Colon (tissue), 2 donors: ENCODE measurements at regions not wholly inside any gene's neighbourhood (a gene's known extent, or its start where the extent isn't known, plus 50 kb on each side); places are given as distances from the start of the nearest gene placed in this dataset.

ENCODE experiments used
- FAIRE-seq: peaks from 2 replicates; lab custom pipeline; 2012; peaks lifted over from hg19 to GRCh38; lab: Jason Lieb, UNC
- donor health status: control.
- donor health status: control.

DNA sequence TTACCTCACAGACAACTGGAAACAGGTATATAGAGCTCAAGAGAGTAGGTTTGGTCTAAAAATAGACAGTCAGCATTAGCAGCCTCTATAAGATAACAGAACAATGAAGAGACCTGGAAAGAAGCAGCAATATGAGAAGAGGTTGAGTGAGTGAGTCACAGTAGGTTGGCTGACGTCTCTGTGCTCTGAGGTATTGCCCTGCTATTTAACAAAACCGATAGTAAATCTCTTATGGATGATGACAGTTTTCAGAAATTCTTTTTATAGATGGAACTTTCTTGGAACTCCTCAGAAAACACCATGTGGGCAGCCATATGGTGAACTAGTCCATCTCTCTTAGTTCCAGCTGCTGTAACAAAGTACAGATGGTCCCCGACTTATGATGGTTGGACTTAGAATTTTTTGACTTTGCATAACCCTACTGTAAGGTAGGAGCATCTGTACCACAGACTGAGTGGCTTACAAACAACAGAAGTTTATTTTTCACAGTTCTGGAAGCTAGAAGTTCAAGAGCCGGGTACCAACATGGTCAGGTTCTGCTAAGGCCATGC, 123.5 kb downstream of the MBD2 start:
- FAIRE-seq: no peak

DNA sequence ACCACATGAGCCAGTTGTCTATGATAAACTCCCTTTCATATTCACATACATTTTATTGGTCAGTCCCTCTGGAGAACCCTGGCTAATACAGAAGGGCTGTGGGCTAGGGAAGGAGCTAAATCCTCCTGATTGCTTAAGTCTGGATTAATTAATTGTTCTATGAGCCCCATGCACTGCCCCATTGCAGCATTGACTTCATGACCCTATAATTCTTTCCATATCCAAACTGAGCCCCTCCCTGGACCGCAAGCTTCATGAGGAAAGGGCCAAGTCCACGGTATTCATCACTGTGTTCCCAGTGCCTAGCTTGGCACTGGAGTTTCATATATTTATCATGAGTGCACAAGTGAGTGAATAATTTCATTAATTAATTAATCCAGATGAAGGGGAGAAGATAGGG, 124.0 kb downstream of the MBD2 start:
- FAIRE-seq: no peak

DNA sequence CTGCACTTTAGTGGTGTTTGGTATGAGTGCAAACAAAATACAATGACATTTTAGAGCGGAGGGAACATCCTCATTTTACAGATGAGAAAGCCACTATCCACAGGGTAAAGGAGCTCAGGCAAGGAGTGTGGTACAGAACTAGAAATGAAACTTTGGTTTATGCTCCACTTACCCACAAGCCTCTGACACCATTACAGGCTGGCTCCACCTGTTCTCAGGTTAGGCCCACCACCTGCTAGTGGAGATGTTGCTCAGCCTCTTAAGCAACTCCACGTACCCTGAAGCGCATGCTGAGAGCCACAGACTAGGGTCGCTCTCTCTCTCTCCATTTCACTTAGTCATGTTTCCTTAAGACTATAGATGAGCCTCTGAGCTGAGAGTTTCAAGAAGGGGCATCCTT, 130.0 kb downstream of the MBD2 start:
- FAIRE-seq: no peak

DNA sequence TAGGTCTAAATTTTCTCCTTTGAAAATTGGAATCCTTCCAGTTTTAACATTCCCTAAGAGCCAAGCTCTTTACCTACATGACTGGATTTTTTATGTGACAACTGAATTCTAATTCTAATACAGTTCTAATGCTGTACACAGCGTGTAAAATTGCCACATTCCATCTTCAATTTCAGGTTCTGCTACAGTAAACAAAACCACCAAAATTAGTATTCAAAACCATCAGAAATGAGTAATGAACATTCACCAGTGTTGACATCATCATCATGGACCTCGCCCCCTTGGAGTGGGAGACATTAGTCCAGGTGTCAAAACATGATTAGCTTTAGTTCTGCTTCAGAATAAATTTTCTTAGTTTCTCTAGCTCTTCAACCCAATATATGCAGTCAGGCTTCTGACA, 133.6 kb downstream of the MBD2 start:
- FAIRE-seq: no peak

DNA sequence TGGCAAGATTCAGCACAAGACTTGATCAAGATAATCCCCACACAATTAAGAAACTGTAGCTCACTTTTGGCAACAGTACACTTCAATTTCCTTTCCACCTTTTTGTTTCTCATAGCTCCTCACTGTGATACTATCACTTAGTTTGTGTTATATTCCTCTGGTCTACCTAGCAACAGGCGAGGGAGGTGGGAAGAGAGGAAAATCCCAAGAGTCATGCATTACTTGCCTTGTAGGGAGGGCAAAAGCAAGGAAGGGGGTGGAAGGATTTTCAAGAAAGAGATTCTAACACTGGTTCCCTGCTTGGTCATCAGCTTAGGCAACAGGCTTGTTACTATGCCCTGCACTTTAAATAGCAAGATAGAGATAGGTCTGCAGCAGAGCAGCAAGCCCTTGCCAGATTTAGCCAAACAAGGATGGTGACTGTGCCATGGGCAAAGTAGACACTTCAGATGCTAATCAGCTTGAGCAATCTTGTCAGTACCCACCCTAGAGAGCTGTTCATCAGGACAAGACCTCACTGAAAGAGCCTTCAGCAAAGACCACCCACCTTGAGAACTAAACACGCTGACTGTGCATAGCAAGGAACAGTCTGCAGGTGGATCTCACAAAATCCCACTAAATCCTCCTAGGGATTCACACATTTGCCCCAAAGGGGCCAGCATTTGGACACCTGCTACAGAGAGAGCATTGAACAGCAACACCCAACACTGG, 134.6 kb downstream of the MBD2 start:
- FAIRE-seq: no peak

DNA sequence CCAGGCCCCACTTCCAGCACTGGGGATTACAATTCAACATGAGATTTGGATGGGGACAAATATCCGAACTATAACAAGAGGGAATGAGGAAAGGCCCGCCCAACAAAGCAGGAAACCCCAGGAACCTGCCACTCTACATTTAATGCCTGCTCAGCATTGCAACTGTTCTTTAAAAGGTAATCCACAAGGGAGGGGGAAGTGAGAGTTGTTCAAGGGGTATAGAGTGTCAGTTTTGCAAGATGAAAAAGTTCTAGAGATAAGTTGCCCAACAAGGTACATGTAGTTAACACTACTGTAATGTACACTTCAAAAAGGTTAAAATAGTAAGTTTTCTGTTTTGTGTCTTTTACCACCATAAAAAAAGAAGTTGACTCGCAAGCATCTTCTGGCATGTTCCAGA, 137.6 kb downstream of the MBD2 start:
- no peak for FAIRE-seq

DNA sequence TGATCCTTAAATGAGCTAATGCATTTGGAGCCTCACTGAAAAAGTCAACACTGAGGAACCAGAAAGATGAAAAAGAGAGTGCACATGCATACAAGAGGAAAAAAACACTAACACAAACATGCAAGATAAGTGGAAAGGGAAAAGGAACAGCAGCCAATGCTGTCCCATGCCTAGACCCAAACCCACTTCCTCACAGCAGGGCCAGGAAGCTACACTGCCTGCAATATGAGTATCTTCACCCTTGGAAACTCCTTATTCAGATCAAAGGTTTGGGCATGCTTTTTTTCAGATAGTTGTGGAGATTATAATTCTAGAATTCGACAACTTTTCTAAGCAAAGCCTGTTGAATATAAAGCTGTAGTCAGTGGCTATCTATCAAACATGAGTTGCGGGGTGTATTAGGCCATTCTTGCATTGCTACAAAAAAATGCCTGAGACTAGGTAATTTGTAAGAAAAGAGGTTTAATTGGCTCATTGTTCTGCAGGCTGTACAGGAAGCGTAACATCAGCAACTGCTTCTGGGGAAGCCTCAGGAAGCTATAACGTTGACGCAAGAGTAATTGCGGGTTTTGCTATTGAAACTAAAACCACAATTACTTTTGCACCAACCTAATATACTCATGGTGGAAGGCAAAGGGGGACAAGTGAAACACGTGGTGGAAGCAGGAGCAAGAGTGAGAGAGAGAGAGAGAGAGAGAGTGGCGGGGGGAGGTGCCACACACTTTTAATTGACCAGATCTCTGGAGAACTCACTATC, 138.2 kb downstream of the MBD2 start:
- FAIRE-seq: no peak

DNA sequence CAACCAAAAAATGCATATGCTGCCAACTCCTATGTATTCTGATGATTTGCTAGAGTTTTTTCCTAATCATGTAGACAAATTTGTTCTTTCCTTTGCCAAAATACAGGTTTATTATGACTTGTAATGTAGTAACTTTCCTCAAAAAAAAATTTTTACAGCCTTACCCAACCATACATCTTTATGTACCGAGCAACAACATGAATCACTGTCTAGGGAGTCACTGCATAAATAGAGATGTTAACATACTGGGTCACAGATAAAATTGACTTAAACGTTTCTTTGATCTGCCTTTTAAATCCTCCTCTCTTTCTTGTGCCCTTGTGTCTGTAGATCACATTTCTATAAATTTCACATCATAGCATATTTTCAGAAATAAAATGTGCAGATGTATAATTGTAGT, 143.6 kb downstream of the MBD2 start:
- no peak for FAIRE-seq

DNA sequence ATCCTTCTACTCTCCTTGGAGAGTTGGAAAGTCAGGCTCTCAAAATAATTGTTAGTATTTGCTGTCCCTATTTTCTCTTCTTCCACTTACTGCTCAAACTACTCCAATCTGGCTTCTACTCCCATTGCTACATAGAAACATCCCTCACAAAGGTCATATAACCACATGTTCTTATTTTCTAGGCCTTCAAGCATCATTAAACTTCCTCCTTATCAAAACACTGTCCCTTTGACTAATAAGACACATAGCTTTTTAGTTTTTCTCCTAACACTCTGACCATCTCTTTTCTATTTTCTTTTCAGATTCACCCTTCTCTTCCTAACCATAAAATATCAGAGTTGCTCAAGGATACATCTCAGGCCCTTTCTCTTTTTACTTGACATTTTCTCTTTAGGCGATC, 148.3 kb downstream of the MBD2 start:
- FAIRE-seq: no peak

DNA sequence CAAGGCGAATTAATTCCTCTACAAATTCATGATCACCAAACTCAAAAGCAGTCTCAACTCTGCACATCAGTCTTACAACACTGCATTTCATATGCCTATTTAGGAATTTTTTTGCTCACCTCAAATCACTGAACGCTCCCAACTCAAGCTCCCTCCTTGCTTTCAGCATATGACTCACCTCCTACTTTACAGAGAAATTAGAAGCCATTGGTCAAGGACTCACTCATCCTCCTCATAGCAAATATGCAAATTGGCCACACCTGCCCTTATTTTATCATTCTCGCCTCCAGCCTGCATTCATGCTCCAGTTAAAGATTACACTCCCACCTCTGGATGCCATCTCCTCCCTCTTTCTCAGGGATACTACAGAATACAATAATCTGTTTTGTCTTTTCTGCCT, 148.8 kb downstream of the MBD2 start:
- FAIRE-seq: no peak

DNA sequence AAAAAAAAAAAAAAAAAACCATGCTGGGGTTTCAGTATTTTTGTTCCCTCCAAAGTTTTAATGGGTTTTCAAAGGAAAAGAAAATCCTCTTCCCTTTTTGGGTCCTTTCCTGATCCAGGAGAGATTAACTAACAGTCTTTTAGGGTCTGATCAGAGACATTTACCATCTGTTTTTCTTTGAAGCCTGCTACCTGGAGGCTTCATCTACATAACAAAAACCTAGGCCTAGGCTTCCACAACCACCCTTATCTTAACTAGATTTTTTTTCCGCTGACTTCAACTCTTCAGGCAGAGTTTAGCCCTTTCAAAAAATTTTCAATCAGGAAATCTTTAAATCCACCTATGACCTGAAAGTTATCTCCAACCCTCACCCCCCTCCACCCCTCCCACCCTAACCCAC, 154.7 kb downstream of the MBD2 start:
- no peak for FAIRE-seq

DNA sequence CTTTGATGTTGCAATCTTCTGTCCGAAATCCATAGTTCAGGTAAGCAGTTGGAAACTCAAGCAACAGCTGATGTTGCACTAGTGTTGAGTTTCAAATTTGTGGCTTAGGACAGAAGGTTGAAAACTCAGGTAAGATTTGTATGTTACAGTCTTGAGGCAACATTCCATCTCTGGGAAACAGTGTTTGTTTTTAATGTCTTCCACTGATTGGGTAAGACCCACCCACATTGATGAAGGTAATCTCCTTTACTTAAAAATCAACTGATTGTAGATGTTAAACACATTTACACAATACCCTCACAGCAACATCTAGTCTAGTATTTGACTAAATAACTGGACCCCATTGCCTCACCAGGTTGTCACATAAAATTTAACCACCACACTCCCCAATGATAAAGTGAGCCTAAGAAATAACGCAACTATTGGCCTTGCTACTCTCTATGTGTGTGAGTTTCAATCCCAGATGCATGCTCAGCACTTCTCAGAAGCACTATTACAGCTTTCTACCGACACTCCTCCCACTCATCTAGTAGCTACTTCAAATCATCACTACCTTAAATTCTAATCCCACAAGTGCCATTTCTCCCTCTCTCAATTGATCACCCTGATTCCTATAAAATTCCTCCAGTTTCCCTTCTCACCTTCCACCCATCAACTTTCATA, 164.0 kb downstream of the MBD2 start:
- no peak for FAIRE-seq

DNA sequence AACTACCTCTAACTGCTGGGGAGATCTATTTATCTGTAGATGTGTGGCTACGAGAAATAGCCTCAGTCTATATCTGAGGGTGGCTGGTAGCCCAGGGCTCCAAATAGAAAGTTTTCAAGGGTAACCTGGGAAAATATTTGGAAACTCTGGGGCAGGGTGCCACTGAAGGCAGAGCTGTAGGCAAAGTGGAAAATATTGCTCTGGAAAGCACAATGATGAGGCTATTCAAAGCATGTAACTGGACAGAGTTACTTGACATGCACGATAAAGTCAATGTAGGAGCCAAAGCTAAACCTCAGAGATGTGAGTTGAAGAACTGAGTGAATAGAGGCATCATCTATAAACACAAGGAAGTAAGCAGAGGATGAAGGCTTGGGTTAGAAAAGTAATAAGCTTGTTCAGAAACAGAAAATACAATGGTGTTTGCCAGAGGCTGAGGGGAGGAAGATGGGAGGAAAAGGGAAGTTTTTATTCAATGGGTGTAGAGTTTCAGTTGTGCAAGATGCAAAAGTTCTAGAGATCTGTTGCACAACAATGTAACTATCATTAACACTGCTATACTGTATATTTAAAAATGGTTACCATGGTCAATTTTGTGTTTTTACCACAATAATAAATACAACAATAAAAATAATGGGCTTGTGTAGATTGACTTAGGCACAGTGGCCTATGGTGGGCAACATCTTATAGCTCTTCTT, 171.6 kb downstream of the MBD2 start:
- no peak for FAIRE-seq

DNA sequence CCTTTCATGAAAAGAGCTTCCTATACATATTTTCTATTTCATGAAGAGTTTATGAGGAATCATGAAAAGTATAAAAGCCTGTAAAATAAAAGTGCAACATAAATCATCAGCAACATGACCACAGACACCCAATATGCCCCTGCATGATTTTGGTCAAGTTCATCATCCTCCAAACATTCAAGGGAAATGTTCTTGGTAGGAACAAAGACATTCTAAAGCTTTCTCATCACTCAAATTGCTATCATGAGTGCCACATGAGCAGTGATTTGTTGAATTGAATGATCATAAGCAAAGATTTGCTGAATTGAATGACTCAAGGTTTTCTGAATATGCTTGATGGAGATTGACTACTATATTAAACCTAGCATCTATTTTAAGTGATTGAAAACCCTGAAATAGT, 172.2 kb downstream of the MBD2 start:
- FAIRE-seq: no peak

DNA sequence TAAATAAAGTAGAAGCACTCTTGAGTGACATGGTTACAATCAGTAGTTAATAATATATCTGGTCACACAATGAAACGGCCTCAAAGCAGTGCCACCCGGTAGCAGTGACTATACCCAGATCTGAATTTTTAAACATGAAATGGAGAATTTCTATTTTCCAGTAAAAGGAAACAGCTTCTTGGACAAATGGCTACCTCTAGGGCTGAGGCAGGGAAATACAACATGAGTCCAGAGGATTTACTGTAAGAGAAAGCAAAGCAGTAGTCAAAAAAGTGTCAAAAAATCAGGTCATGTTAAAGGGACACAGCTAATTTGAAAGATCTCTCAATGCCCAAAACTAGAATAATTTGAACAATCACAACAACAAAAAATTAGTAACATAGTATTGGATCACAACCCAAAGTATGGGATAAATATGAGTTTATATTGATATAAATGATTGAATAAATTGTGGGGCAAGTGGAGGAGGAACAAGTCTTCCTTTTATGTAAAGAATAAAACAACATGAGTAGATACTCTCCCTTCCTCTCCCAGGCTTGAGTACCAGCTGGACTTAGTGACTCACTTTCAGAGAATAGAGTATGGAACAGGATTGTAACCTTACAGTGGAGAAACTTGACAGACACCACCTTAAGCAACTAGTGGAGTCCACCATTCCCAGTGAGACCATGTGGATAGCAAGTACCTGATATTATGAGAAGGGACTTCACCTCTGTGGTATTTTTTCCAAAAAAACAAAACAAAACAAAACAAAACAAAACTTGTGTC, 180.8 kb downstream of the MBD2 start:
- no peak for FAIRE-seq

DNA sequence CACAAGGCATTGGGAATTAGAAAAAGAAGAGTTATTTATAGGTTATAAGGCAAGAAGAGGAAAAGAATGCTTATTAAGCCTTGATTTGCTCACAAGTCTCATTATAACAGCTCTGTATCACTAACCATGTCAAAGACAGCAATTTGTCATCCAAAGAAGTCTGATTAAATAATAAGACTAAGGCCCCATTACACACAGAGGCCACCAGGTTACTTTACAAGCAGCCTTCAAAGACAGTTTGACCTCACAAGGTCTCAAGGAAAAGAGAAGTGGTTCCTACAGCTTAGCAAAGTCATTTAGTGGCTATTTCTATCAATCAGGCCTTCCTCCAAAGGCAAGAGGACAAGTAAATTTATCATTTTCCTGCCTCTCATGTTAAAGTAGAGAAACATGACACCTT, 188.5 kb downstream of the MBD2 start:
- FAIRE-seq: no peak

DNA sequence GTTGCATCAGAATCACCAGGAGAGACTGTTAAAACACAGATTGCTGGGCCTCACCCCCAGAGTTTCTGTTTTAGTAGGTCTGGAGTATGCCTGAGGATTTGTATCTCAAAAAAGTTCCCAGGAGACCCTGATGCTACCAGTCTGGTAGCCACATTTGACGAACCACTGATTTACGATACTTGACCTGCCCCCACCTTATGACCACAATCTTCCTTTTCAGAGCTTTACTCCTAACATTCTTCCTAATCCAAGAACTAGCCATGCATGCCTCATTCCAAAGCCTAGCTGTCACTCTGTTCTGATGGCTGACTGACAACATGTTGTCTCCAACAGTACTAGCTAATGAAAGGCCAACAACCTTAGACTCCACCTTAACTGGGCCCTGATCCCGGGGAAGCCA, 191.4 kb downstream of the MBD2 start:
- FAIRE-seq: no peak

DNA sequence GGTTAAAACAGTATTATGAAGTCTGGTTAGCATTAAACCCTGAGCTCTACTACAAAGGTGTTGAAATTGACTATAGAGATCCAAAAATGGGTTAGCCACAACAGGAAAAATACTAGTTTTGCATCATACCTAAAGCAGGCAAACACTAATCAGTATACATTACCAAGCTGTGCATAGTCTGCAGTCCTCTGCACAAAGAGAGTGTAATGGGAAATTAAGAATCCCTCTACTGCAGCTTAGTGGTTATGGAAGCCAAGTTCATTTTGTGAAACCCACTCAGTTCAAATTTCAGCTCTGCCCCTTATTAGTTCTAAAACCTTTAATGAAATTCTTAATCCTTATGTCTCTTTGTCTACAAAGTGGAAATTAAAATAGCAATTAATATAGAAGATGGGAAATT, 192.1 kb downstream of the MBD2 start:
- no peak for FAIRE-seq

DNA sequence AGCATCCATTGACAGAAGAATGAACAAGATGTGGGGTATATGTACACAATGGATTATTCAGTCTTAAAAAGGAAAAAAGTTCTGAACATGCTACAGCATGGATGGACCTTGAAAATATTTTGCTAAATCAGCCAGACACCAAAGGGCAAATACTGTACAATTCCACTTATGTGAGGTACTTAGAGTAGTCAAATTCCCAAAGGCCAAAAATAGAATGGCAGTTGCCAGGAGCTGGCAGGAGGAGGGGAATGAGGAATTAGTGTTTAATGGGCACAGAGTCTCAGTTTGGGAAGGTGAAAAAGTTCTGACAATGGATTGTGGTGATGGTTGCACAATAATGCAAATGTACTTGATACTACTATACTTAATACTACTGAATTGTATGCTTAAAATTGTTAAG, 193.2 kb downstream of the MBD2 start:
- FAIRE-seq: no peak

DNA sequence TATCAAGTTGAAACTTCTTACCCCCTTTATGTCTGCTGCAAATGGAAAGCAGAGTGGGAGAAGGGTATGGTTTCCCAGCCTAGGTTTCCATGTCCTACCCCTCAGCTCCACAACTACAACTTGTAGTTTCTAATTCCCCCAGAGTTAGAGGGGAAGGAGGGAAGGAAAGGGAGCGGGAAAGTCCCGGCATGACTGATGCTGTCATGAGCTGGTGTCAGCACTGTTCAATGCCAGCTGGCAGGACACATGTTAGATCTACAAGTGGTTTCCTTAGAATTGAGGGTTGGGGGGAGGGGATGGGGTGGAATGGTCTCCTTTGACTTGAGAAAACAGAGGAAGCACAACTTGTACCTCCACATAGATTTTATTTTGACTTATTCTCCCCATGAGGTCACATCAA, 194.0 kb downstream of the MBD2 start:
- no peak for FAIRE-seq

DNA sequence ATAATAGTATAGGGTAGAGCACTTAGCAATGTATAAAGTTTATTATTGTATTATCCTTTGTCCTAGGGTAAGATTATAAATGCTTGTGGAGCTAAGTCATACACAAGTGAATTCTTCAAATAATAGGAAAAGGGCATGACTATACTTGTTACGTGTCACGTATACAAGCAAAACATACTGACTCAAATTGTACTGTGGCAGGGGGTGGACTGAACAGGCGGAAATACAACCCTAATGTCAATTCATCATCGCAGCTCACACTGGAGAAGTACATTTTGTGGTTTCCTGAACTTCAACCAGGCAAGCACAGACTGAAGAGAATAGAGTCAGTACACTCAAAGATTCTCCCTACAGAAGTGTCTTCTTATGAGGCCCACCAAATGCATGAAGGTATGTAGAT, 201.0 kb downstream of the MBD2 start:
- FAIRE-seq: no peak

DNA sequence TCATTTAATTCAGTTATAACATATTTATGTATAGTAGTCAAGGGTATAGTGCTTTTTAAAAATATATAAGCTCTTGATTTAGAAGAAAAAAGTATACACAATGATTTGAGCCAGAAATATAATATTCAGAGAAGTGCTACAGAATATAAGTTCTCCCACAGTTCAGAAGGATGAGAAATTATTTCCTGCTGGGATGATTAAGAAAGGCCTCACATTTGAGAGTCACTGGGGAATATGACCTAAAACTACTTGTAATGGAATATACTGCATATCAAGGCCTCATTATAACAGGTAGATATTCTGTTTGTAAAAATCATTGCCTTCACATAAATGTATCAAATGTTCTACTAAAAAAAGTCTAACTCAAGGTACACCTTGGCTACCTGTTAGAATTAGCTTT, 203.5 kb downstream of the MBD2 start:
- no peak for FAIRE-seq
